Renal cortical epithelial cell (primary cell): ENCODE measurements at regions not wholly inside any gene's neighbourhood (a gene's known extent, or its start where the extent isn't known, plus 50 kb on each side); places are given as distances from the start of the nearest gene placed in this dataset.
A peak's percentile ranks its signal among the peaks of the same experiment; 100 is the strongest.

ENCODE experiments used
- DNase-seq: peaks from one replicate; pipeline ENCODE4 v3.0.0-alpha.2; 2011; ENCODE audit warnings: low read depth

DNA sequence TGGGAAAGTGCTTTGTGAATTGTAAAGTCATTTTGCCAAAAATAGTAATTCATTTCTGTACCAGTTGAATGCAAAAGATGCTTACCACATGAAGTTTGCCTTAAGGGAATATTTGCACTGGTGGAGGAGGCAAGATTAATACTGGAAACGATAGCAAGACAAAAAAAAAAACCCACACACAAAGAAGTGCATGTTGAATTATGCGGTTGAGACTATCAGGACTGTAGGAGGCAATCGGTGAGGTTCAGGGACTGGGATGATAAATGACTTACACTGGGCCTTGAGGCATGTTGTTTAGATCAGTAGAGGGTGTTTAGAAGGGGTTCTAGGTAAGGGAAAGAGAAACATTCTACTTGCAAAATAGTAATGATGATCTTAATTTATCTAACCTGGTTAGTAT, 142.2 kb upstream of the HMGA2 start:
- no peak for DNase-seq

- no peak for DNase-seq
Observed at GRCh38 chr12:65684906-65685305, 139.4 kb upstream of the HMGA2 start.

- DNase-seq, result peak; percentile 44
Observed at GRCh38 chr12:65685514-65685913, 138.8 kb upstream of the HMGA2 start.

GRCh38 chr12:65689508-65689907, 134.8 kb upstream of the HMGA2 start:
- no peak for DNase-seq

DNA sequence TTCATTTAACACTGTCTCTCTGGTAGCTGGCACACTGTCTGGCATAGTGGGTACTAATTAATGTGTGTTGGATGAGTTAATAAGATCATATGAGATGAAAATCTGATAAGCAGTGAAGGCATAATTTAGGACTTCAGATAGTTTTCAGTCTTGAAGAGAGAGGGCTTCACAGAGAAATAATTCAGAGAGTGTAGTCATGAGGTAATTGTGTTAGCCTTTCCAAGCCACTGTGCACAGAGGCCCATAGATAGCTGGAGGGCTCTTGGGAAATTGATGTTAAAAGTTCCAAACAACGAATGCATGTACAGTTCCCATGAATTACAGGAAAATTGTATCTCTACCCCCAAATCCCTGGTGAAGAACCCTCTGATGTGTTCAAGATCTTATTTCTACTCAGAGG, 133.8 kb upstream of the HMGA2 start:
- no peak for DNase-seq

DNA sequence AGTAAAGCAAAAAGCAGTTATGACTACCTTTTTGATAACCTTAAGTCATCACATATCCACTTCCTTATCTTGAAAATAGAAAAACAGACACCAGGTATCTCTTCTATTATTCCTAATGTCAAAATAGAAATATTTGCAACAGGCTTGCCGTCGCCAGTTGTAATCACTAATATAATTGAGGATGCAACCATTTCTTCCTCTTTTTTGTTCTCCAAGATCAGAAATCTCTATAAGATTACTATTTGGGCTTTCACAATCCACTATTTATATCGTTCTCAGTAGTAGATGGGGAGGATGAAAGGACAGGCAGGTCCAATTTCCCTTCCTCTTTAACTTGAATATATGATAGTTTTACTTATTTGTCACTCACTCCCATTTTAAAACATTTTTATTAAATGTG, 130.2 kb upstream of the HMGA2 start:
- DNase-seq, result no peak

DNA sequence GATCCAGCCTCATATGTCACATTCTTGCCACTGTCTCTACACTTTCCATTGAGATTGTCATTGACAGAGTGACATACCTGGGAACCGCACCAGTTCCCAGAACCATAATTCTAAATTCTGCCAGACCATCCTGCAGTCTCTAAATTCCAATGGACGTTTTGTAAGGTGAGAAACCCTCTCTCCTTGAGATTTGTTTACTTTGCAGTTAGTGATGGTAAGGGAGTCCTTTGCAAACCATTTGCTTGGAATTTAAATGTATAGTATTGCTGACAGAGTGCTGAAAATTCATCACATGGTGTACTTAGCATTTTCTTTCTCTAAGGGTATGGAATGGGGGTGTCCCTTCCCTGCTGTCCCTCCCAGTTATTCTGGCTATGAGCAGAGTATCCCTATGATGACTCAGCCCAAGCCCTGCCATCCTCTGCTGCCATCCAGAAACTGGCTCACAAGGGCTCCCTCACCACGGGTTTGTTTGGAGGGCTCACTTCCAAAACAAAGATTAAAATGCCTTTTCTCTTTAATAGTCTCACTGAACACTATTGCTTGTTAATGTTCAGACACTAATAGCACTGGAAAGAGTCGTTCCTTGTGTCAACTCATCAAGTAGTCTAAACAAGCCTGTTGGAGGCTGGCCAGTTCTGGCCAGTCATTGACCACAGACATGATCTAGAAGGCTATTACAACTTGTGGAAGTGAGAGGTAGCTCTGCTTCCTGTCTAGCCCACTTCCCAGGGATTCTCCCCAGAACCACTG, 129.0 kb upstream of the HMGA2 start:
- peak; percentile 100 for DNase-seq

DNA sequence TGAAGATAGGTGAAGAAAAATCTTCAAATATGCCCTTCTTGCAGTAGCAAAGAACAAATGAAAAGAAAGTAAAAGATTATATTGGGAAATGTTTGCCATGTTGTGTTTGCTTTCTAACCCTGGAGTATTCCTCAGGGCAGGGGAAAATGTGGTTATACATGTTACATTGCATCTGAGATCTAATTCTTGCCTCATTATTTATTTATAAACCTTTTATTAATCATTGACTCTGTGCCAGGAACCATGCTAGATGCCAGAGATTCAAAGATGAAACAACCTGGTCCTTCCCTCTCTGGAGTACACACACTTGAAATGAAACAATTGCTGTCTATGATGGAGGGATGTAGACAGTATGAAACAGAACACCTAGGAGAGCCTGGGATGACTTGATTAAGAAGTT, 128.1 kb upstream of the HMGA2 start:
- peak; percentile 84 for DNase-seq

DNA sequence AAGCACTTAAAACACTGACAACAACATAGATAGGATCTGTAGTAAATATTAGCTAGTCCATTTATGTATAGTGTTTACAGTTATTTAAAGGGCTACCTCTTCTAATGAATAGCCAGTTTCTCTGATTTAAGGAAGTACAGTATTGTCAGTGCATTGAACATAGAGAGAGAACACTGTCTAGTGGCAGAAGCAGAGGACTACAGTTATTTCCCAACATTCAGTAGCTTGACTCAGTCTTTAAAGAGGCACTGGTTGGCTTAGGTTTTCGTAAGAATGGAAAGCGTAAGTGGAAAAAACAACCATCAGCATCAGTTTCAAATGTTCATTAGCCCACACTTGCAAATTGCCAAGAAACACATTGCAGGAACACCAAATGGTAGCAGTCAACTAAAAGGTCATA, 125.0 kb upstream of the HMGA2 start:
- peak; percentile 69 for DNase-seq

GRCh38 chr12:65703176-65703575, 121.1 kb upstream of the HMGA2 start:
- no peak for DNase-seq

DNA sequence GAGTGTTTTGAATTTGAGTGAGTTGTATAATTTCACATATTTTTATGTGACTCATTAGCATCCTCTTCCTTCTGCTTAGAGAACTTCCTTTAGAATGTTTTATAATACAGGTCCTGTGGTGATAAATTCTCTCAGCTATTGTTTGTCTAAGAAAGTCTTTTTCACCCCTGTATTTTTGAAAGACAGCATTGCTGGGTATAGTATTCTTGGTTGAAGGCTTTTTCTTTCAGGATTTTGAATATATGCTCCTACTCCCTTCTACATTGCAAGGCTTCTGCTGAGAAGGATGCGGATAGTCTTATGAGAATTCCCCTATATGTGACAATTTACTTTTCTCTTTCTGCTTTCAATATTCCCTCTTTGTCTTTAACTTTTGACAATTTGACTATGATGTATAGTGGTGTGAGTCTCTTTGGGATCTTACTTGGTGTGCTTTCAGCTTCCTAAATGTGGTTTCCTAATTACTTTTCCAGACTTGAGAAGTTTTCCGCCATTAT, 118.9 kb upstream of the HMGA2 start:
- no peak for DNase-seq

GRCh38 chr12:65707051-65707450, 117.2 kb upstream of the HMGA2 start:
- DNase-seq, result no peak

DNA sequence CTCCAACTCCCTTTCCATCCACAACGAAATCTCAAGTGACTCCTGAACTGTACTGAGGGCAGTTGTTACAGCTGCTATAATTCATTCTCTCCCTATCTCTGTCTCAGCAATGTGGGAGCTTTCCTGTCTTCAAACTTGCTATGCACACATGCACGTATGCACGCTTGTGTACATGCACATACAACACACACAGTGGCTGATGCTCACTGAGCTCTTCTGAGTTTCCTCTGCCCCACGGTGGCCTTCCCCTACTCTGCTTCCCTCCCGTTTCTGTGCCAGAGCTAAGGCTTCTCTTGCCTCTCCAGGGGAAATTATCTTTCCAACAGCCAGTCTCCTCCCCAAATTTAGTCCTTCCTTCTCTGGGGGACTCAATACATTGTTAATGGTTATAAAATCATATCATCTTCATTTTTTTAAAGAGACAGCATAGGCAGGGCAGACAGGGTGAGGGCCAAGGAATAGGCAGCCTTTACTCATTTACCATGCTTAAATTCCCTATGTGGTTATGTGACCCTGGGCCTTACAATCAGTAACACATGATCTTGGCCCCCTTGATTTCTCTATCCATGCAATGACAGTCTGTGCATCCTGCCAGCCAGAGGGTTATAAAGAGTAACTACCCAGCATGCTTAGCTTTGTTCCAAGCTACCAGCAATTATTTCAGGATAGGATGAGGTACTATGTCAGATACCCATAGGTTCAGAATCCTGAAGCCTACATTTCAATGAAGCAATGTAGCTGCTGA, 111.9 kb upstream of the HMGA2 start:
- DNase-seq, result no peak

DNA sequence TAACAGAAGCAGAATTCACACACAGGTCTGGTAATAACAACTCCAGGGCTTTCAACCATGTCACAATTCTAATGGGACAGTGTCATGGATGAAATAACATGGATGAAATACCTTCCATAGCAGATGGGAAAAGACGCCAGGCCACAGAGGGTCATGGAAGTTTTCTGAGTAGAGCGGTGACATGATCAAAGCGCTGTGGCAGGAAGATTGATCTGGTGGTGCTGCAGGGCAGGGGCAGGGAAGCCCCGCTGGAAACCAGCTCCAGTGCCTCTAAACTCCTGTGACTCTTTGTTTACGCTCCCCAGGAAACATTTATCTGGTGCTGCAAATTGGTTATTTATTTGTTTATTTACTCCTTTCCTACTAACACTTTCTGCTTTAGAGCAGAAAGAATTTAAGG, 108.3 kb upstream of the HMGA2 start:
- no peak for DNase-seq

DNA sequence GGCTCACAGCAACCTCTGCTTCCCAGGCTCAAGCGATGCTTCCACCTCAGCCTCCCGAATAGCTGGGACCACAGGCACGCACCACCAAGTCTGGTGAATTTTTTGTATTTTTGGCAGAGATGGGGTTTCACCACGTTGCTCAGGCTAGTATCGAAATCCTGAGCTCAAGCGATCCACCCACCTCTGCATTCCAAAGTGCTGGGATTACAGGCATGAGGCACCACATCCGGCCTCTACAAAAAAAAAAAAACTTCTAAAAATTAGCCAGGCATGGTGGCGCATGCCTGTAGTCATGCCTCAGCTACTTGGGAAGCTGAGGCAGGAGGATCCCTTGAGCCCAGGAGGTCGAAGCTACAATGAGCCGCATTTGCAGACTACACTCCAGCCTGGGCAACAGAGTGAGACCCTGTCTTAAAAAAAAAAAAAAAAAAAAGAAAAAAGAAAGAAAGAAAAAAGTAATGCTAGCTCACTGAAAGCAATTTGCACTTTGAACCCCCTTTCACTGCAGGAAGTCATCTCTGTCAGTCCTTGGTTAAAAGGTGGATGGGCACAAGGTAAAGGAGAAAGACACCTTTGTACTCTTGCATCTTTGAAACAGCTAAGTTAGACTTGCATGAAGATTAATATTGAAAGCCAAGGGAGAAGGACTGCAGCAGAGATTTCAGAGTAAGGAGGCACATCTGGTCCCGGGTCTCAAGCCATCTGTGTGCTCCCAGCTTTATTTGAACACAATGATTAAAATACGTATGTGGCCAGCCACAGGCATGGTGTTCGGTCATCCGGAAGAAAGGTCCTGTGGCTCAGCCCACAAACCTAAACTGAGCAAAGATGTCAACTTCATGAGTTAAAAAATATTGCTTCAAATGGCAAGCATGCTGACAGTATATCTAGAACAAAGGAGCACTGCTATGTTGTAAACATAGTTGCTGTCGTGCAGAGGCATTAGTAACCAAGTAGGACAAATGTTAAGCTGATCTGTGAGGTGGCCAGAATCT, 103.8 kb upstream of the HMGA2 start:
- DNase-seq, result peak; percentile 94

- no peak for DNase-seq
Observed at GRCh38 chr12:65721541-65722190, 102.6 kb upstream of the HMGA2 start.

GRCh38 chr12:65725376-65725775, 98.9 kb upstream of the HMGA2 start:
- DNase-seq, result peak; percentile 71

DNA sequence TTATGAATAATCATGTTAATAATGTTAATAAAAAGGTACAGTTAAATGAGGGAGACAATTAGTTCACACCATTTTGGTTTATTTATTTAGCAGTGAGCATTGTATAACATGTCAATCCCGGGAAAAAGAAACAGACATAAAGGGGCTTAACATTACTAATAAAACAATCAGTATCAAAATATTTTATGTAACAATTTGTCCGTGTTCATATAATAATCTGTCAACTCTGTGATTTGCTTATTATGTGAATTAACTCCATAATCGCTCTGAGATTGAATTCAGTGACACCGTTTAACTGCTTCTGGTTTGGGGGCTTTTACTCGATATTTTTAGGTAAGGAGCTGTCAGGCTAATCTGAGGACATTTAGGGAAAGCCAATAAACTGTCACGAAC, 95.8 kb upstream of the HMGA2 start:
- DNase-seq, result no peak

DNA sequence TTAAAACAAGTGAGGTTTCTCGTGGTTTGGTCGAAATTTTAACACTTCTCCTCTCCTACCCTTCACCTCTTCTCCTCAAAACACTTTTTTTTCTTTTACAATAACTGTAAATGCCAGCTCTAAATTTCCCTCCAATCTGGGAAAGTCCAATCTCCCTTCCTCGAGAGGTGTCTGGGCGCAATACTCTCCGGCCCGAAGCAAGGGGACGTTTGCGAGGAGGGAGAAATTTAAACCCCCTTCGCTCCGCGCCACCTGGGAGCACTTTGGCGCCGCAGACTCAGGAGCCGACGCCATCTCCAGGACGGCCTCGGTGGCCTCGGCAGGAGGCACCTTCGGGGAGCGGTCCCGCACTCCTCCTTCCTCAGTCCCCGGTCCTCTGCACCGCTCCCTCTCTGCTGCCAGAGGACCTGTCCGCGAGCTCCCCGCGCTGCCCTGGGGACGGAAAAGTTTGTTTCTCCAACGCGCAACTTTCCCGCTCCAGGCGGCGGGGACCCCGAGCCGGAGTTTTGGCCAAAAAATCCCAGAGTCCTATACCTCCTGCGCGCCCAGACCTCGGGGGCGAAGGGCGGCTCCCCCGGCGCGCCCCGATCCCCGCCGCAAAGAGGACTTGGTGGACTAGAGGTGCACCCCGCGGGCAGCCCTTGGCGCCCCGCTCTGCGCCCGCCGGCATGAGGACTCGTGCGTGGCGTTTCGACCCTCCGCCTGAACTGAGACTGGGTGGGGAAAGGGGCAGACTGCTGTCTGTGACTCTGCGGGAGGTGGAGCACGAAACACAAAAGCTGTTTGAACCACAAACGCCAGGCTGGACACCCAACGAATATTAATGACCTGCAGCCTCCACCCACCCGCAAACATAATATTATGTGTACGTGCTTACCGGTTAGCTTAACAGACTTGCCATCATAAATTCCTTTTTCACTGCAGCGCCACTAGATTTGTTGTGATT, 95.2 kb upstream of the HMGA2 start:
- DNase-seq, result peak; percentile 41

GRCh38 chr12:65731771-65732170, 92.5 kb upstream of the HMGA2 start:
- no peak for DNase-seq
